Immature natural killer cell (primary cell): ENCODE measurements at regions not wholly inside any gene's neighbourhood (a gene's known extent, or its start where the extent isn't known, plus 50 kb on each side); places are given as distances from the start of the nearest gene placed in this dataset.

ENCODE experiments used
- DNase-seq, 3 donors: peaks; one replicate each; pipeline ENCODE4 v3.0.0; 2022; ENCODE audit warnings: mixed read lengths in 1 of 3
- H3K27ac Mint-ChIP-seq, 6 donors: one replicate each; pipeline ENCODE4 v1.8.0; 2020; ENCODE audit warnings: mixed read lengths in 6 of 6, mild to moderate bottlenecking in 5 of 6, inconsistent platforms in 4 of 6, moderate library complexity in 3 of 6
- H3K27me3 Mint-ChIP-seq, 3 donors: one replicate each; pipeline ENCODE4 v1.8.0; 2020 to 2021; ENCODE audit warnings: low read depth in 3 of 3, mild to moderate bottlenecking in 3 of 3, mixed read lengths in 3 of 3, moderate library complexity in 3 of 3, inconsistent platforms in 1 of 3
- H3K36me3 Mint-ChIP-seq, 3 donors: one replicate each; pipeline ENCODE4 v1.8.0; 2020; ENCODE audit warnings: mixed read lengths in 3 of 3, inconsistent platforms in 2 of 3, mild to moderate bottlenecking in 2 of 3
- H3K4me1 Mint-ChIP-seq, 2 donors: one replicate each; pipeline ENCODE4 v1.8.0; 2020; ENCODE audit warnings: inconsistent platforms in 2 of 2, mild to moderate bottlenecking in 2 of 2, mixed read lengths in 2 of 2, moderate library complexity in 1 of 2
- H3K4me3 Mint-ChIP-seq, 5 donors: one replicate each; pipeline ENCODE4 v1.8.0; 2020; ENCODE audit warnings: mild to moderate bottlenecking in 5 of 5, mixed read lengths in 5 of 5, inconsistent platforms in 3 of 5, moderate library complexity in 3 of 5
- H3K9me3 Mint-ChIP-seq, 6 donors: one replicate each; pipeline ENCODE4 v1.8.0; 2020; ENCODE audit warnings: mild to moderate bottlenecking in 6 of 6, mixed read lengths in 6 of 6, inconsistent platforms in 4 of 6, moderate library complexity in 3 of 6

DNA sequence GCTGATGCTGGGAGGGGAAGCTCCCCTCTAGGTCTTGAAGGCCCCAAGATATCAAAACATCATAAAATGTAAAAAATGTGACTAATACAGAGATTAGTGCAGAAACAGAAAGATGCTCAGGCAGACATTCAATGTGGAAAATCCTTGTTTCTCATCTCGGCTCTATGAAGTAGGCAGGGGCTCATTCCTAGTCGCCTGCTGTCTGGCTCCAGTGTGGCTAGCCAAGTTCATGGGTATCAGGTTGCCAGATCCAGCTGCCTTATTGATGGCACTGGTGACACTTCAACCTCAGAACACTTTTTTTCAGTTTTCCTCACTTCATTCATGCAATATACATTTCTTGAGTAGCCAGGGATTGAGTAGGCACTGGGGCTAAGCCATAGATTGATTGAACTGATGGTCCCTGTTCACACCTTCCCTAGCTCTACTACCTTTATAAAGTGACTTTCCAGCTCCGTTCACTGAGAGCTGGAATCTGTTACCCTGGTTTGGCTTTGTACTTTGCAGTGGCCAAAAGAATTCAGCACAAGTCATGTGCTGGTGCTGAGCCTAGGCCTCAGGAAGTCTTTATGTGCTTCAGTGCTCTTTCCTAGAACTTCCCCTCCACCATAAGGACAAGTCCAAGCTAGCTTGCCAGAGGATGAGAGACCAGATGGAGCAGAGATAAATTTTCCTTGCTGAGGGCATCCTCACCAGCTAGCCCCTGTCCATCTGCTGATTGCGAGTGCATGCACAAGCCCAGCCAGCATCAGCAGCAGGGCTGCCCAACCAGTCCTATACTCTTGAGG, 373.6 kb upstream of the ST6GAL2 start:
- Mint-ChIP-seq H3K4me1 (no peaks in the 10 kb centered on the region), H3K27me3 (peaks cover 0 to 1% (median 0%) of the 10 kb centered on the region in 3 donors), H3K27ac (no peak overlapping the region), H3K4me3 (no peak overlapping the region), H3K36me3 (no peaks in the 10 kb centered on the region), H3K9me3 (peaks cover 7 to 40% (median 12%) of the 10 kb centered on the region in 6 donors)
- DNase-seq = no peak

DNA sequence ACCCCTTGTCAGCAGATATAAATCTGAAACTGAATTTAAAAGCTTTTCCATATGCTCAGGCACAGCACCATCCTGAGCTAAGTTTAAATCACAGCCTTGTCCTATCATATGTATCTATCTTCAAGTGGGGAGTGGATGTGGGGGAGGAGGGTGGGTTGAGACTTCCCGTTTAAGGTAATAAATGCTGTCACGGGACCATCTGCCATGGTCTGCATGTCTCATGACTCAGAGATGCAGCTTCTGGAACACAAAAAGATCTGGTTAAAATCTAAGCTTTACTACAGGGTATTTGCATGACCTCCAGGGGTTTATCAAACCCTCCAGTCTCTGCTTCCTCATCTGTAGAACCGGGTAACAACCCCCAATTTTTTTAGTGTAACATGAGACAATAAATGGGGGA, 377.7 kb upstream of the ST6GAL2 start:
- Mint-ChIP-seq H3K27ac (no peak overlapping the region), H3K27me3 (no peaks in the 10 kb centered on the region), H3K4me3 (no peak overlapping the region), H3K9me3 (peaks cover 6 to 35% (median 9%) of the 10 kb centered on the region in 6 donors), H3K36me3 (no peaks in the 10 kb centered on the region), H3K4me1 (no peaks in the 10 kb centered on the region)
- no peak for DNase-seq

DNA sequence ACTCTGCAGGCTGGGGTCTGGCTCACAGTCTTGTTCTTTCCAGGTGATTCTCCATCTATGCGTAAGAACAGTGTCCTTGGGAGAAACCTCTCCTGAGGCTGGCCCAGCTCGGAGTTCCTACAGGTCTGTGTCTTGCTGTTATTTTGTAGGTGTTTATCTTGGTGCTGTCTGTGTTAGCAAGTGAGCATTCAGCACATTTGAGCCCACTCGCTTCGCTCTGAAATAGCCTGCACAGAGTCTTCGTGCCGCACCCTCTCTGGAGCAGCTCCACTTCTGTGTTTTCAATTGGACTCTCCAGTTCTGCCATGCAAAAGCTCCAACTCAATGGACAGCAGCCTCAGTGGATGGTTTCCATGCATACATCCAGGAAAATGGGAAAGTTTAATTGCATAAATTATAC, 378.2 kb upstream of the ST6GAL2 start:
- H3K4me1 Mint-ChIP-seq = no peaks in the 10 kb centered on the region
- peaks cover 7 to 35% (median 9%) of the 10 kb centered on the region in 6 donors for H3K9me3 Mint-ChIP-seq
- no peak overlapping the region for H3K27ac Mint-ChIP-seq
- no peaks in the 10 kb centered on the region for H3K36me3 Mint-ChIP-seq
- no peak for DNase-seq
- no peak overlapping the region for H3K4me3 Mint-ChIP-seq
- no peaks in the 10 kb centered on the region for H3K27me3 Mint-ChIP-seq

DNA sequence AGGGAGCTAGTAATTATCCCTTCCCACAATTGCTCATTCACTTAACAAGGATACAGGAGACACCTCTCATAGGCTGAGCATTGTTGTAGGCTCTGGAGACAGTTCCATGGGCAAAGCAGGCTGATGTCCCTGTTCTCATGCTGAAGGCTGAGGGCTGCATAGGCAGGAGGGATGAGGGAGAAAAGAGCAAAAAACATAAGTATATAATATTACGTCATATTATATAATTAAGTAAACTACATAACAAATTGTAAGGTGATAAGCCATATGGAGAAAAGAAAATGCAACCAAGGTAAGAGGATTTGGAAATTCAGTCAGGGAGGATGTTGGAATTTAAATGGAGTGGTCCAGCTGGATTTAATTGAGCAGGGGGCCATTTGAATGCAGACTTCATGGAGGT, 380.6 kb upstream of the ST6GAL2 start:
- Mint-ChIP-seq H3K27ac (no peak overlapping the region), H3K27me3 (no peaks in the 10 kb centered on the region), H3K4me1 (no peaks in the 10 kb centered on the region), H3K9me3 (peaks cover 7 to 29% (median 9%) of the 10 kb centered on the region in 6 donors), H3K4me3 (no peak overlapping the region), H3K36me3 (no peaks in the 10 kb centered on the region)
- DNase-seq = no peak

DNA sequence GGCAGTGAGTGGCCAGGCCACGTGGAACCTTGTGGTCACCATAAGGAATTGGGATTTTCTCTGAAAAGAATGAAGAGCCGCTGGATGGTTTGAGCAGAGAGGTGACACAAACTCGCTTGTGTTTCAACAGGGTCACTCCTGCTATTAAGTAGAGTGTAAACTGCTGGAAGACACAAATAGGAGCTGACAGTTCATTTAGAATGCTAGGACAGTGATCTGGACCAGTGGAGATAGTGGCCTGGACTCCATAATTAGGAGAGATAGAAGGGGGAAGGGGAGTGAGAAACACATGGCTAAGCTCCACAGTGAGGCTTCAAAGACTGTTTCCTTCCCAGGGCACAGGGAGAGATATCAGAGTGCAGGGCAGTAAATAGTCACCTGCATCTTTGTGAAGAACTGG, 381.1 kb upstream of the ST6GAL2 start:
- no peak overlapping the region for H3K27ac Mint-ChIP-seq

DNA sequence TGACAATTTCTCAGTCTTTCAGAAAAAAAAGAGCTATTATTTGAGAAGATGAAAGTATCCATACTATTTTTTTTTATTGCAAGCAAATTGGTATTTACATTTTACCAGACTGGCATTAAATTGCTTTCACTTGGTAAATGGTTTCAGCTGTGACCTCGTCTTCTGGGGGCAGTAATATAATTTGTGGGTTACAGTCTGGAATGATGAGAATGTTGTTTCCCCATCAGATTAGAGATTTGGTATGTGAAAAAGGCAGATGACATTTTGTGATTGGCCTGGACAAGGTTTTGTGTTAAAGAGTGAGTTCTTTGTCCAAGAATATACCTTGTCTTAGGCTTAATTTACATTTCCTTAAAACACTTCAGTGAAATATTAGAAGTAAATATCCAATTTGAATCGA, 390.1 kb upstream of the ST6GAL2 start:
- H3K4me3 Mint-ChIP-seq = no peak overlapping the region
- no peak for DNase-seq
- H3K9me3 Mint-ChIP-seq = peaks cover 9 to 21% (median 16%) of the 10 kb centered on the region in 6 donors
- H3K27me3 Mint-ChIP-seq = no peaks in the 10 kb centered on the region
- no peaks in the 10 kb centered on the region for H3K36me3 Mint-ChIP-seq
- H3K27ac Mint-ChIP-seq = no peak overlapping the region
- no peaks in the 10 kb centered on the region for H3K4me1 Mint-ChIP-seq

More for the DNA sequence above, 381.1 kb upstream of the ST6GAL2 start:
- no peak for DNase-seq
- H3K4me3 Mint-ChIP-seq = no peak overlapping the region
- peaks cover 6 to 32% (median 10%) of the 10 kb centered on the region in 6 donors for H3K9me3 Mint-ChIP-seq
- H3K27me3 Mint-ChIP-seq = no peaks in the 10 kb centered on the region
- no peaks in the 10 kb centered on the region for H3K36me3 Mint-ChIP-seq
- no peaks in the 10 kb centered on the region for H3K4me1 Mint-ChIP-seq

DNA sequence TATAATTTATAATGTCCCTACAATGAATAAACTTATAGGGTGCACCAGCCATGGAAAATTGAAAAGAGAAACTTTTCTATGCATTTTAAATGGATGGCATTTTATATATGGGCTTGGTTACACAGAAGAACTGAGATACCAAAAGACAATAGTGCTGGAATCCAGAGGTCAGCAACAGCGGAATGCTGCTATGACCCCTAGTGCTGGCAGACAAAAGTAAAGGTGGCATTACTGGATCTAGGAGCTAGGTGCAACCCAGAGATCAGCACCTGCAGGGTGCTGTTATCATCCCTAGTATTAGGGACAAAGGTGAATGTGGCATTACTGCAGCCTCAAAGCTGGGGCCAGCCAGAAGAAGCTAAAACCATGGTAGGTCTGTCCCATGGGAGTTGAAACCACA, 392.7 kb upstream of the ST6GAL2 start:
- Mint-ChIP-seq H3K36me3 (no peaks in the 10 kb centered on the region), H3K27me3 (peaks cover 0 to 4% (median 0%) of the 10 kb centered on the region in 3 donors), H3K4me1 (no peaks in the 10 kb centered on the region), H3K9me3 (peaks cover 6 to 29% (median 11%) of the 10 kb centered on the region in 6 donors), H3K4me3 (no peak overlapping the region), H3K27ac (no peak overlapping the region)
- no peak for DNase-seq

DNA sequence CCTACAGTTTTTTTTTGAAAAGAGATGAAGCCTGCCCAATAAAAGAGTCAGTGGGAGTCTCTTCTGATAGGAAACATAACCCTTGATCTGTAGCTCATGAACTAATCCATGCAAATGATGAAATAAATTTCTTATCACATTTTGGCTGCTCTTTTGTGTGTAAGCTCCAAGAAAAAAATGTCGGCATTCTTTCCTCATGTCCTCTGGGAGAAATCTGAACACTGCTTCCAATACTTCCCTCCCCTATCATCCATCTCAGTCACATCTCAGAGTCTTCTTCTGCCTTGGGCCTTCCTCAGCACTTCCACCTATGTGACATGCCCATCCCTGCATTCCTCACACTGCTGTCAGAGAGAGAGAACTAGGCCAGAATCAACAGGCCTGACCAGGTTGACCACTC, 395.7 kb upstream of the ST6GAL2 start:
- DNase-seq = no peak
- H3K27ac Mint-ChIP-seq = no peak overlapping the region
- H3K36me3 Mint-ChIP-seq = no peaks in the 10 kb centered on the region
- H3K4me1 Mint-ChIP-seq = no peaks in the 10 kb centered on the region
- H3K27me3 Mint-ChIP-seq = peaks cover 0 to 4% (median 0%) of the 10 kb centered on the region in 3 donors
- H3K9me3 Mint-ChIP-seq = peaks cover 3 to 29% (median 9%) of the 10 kb centered on the region in 6 donors
- H3K4me3 Mint-ChIP-seq = no peak overlapping the region

DNA sequence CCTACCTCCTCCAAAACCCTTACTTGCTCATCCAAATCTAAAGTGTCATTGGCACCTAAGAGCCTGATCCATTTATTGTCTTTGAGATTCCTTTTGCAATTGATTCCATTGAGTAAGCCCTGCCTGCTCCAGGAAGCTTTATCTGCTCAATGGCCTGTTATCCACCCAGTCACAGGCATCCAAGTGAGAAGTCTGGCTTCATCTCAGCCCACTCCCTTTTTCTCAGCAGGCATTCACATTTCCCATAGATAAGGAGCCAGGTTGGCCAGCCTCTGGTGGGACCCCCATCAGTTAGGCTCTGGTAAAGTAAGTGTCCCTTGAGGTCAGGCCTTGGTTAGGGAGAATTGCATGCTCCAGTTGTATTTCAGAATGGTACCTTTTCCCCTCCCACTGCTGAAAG, 396.2 kb upstream of the ST6GAL2 start:
- H3K9me3 Mint-ChIP-seq = peaks cover 3 to 27% (median 6%) of the 10 kb centered on the region in 6 donors
- no peak for DNase-seq
- H3K27ac Mint-ChIP-seq = no peak overlapping the region
- no peaks in the 10 kb centered on the region for H3K4me1 Mint-ChIP-seq
- no peaks in the 10 kb centered on the region for H3K36me3 Mint-ChIP-seq
- H3K27me3 Mint-ChIP-seq = peaks cover 0 to 4% (median 0%) of the 10 kb centered on the region in 3 donors
- H3K4me3 Mint-ChIP-seq = no peak overlapping the region

DNA sequence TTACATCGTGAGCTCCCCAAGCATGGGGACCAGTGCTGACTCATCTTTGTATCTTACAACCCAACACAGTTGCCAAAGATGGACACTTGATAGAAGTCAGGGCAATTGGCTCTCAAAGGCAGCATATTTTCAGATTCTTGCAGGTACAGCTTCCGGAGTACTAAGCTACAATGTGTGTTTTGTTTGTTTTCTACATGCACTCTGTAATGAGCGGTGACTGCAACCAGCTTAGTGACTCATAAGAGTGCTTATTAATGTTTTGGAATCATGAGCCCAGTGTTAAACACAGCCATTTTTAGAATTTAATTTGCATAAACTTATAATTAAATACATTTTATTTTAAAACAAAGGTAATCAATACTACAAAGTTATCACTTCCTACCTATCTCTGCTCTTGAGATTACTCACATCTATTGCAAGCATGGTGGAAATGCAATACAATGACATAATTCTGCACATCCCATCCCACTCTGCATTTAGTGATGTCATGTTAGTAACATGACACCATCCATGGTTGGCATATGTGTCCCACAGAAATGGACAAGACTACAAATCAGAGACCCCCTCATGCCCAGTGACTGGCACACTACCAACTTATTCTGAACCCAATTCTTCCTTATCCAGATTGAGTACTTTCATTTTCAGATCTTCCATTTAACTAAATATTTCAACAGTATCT, 399.8 kb upstream of the ST6GAL2 start:
- no peak overlapping the region for H3K27ac Mint-ChIP-seq
- no peaks in the 10 kb centered on the region for H3K4me1 Mint-ChIP-seq
- H3K9me3 Mint-ChIP-seq = peaks cover 2 to 45% (median 8%) of the 10 kb centered on the region in 6 donors
- no peaks in the 10 kb centered on the region for H3K36me3 Mint-ChIP-seq
- H3K4me3 Mint-ChIP-seq = no peak overlapping the region
- peaks cover 0 to 4% (median 0%) of the 10 kb centered on the region in 3 donors for H3K27me3 Mint-ChIP-seq
- DNase-seq = no peak

DNA sequence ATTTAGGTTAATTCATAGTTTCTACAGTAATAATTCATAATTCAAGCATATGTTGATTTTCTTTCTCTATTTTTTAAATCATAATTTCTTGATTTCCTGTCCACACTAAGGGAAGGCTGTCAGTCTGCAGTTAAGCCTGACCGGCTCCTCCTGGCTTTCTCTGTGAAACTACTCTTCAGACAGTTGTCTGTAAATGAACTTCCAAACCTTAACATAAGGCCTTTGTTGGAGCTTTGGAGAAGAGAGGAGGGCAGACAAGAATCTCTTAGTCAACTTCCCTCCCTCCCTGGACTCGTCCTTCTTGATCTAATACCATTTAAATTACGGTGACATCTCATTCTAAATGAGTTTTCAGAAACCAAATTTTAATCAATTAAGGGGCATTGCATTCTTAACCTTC, 404.1 kb upstream of the ST6GAL2 start:
- Mint-ChIP-seq H3K9me3 (peaks cover 2 to 36% (median 8%) of the 10 kb centered on the region in 6 donors), H3K36me3 (no peaks in the 10 kb centered on the region), H3K27ac (no peak overlapping the region), H3K27me3 (no peaks in the 10 kb centered on the region), H3K4me3 (no peak overlapping the region), H3K4me1 (no peaks in the 10 kb centered on the region)
- no peak for DNase-seq

DNA sequence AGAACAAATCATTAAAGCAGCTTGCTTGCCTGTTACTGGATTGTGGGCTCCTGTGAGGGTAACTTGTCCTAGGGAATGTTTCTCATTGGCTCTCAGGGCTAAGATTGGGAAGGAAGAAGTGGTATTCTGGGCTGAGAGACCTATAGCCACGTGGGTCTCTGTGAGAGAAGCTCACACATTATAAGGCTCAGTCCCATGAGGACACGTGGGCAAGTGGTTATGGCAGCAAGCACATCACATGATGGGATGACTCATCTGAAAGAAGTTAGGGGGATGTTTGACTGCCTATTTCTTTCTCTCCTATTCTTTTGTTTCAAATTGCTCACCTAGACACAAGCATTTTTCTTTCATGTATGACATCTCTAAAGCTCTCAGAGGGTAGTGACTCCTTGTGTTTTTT, 418.0 kb upstream of the ST6GAL2 start:
- Mint-ChIP-seq H3K9me3 (peaks cover 4 to 37% (median 11%) of the 10 kb centered on the region in 6 donors), H3K27ac (no peak overlapping the region), H3K27me3 (no peaks in the 10 kb centered on the region), H3K36me3 (peaks cover 0 to 4% (median 0%) of the 10 kb centered on the region in 3 donors), H3K4me3 (no peak overlapping the region), H3K4me1 (no peaks in the 10 kb centered on the region)
- DNase-seq = no peak

DNA sequence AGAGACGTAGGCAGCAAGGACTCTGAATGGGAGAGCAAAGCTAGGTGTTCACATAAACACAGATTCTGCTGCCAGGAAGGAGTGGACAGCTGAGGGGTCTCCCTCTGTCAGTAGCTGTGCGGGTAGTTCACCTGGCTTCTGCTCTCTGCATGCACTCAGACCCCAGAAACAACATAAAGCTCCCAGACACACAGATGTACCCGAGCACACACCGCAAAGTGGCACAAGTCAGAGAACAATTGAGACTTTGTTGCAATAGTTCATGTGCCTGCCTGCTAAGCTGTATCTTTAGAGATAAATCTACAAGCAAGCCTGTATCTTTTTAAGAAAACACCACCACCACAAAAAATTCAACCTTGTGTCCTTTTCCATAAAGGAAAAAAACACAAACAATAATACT, 420.0 kb upstream of the ST6GAL2 start:
- no peak overlapping the region for H3K27ac Mint-ChIP-seq
- peaks cover 10 to 44% (median 20%) of the 10 kb centered on the region in 6 donors for H3K9me3 Mint-ChIP-seq
- H3K36me3 Mint-ChIP-seq = peaks cover 0 to 4% (median 0%) of the 10 kb centered on the region in 3 donors
- no peaks in the 10 kb centered on the region for H3K4me1 Mint-ChIP-seq
- peaks cover 0 to 2% (median 0%) of the 10 kb centered on the region in 3 donors for H3K27me3 Mint-ChIP-seq
- DNase-seq = no peak
- H3K4me3 Mint-ChIP-seq = no peak overlapping the region

DNA sequence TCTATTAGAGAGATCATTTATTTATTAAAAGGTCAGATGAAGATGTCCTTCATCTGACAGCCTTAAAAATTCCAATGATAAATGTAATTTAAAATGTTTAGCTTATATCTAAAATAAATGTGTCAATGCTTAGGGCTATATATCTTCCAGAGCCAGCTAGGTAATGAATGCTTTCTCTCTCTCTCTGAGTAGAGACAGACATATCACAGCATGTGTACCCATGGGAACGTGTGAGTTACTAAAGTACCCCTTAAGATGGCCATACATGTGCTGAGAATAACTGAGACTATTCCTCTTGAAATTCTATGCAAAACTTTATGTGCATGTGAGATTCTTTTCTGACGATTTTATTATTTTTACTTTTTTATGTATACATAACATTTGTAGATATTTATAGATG, 420.9 kb upstream of the ST6GAL2 start:
- Mint-ChIP-seq H3K9me3 (peaks cover 10 to 40% (median 17%) of the 10 kb centered on the region in 6 donors), H3K27ac (no peak overlapping the region), H3K4me3 (no peak overlapping the region), H3K36me3 (peaks cover 0 to 4% (median 0%) of the 10 kb centered on the region in 3 donors), H3K27me3 (peaks cover 0 to 3% (median 0%) of the 10 kb centered on the region in 3 donors), H3K4me1 (no peaks in the 10 kb centered on the region)
- DNase-seq = no peak
